Activated naive CD8-positive, alpha-beta T cell treated with anti-CD3 and anti-CD28 coated beads, Interleukin-2, amount 50 U/mL, for 24 hours (primary cell): ENCODE measurements at regions not wholly inside any gene's neighbourhood (a gene's known extent, or its start where the extent isn't known, plus 50 kb on each side); places are given as distances from the start of the nearest gene placed in this dataset.

Source experiments
- ATAC-seq: fragments of 150-1000 bp; cut with Tn5 transposase; one replicate; pipeline ENCODE4 v1.10.0; 2021
- DNase-seq: peaks from one replicate; pipeline ENCODE4 v3.0.0; 2021
- H3K27ac Mint-ChIP-seq: one replicate; pipeline ENCODE4 v1.8.0; 2021; ENCODE audit warnings: mild to moderate bottlenecking, mixed read lengths
- H3K27me3 Mint-ChIP-seq: one replicate; pipeline ENCODE4 v1.8.0; 2021; ENCODE audit warnings: mixed read lengths
- H3K36me3 Mint-ChIP-seq: one replicate; pipeline ENCODE4 v1.8.0; 2021; ENCODE audit warnings: low read depth, mixed read lengths
- H3K4me1 Mint-ChIP-seq: one replicate; pipeline ENCODE4 v1.8.0; 2021; ENCODE audit warnings: mixed read lengths
- H3K4me3 Mint-ChIP-seq: one replicate; pipeline ENCODE4 v1.8.0; 2021; ENCODE audit warnings: mild to moderate bottlenecking, moderate library complexity, mixed read lengths
- H3K9me3 Mint-ChIP-seq: one replicate; pipeline ENCODE4 v1.8.0; 2021; ENCODE audit warnings: mixed read lengths

DNA sequence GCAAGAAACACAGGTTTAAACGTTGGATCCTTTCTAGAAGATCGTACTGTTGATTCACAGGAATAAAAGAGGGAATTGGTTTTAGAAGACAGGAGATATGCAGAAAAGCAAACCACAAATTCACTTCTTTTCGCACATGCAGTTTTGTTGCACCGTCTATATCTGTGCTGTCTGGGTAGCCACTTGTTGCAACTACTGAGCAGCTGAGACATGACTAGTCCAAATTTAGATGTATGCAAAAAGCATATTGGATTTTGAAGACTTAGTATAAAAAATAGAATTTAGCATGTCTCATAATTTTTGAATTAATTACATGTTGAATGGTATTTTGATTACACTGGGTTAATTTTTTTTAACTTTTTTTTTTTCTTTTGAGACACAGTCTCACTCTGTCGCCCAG, 176.3 kb downstream of the KLF12 start:
- Mint-ChIP-seq H3K4me1 (peaks cover 49% of the 10 kb centered on the region), H3K27me3 (no peaks in the 10 kb centered on the region), H3K36me3 (peaks cover 6% of the 10 kb centered on the region), H3K4me3 (no peak overlapping the region), H3K9me3 (peaks cover 8% of the 10 kb centered on the region), H3K27ac (no peak overlapping the region)
- DNase-seq (no peak), ATAC-seq (no peak)

DNA sequence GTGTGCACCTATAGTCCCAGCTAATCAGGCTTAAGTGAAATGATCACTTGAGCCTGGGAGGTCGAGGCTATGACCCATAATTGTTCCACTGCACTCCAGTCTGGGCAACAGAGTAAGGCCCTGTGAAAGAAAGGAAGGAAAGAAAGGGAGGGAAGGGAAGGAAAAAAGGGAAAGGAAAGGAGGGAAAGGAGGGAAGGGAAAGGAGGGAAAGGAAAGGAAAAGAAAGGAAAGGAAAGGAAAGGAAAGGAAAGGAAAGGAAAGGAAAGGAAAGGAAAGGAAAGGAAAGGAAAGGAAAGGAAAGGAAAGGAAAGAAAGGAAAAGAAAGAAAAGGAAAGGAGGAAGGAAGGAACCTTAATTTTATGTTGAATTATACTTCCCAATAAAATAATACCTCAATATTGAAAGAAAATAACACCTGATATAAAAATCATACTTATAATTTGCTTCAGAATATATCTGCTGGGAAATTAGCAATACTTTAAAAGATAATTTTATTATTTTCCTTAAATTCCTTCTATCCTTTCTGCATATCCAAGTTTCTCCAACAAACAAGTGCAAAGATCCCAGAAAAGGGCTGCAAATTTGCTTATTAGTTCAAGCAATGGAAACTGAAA, 177.3 kb downstream of the KLF12 start:
- Mint-ChIP-seq H3K36me3 (peaks cover 7% of the 10 kb centered on the region), H3K9me3 (peaks cover 3% of the 10 kb centered on the region), H3K27ac (no peak overlapping the region), H3K27me3 (no peaks in the 10 kb centered on the region), H3K4me1 (peaks cover 59% of the 10 kb centered on the region), H3K4me3 (no peak overlapping the region)
- no peak for ATAC-seq
- DNase-seq, result no peak

DNA sequence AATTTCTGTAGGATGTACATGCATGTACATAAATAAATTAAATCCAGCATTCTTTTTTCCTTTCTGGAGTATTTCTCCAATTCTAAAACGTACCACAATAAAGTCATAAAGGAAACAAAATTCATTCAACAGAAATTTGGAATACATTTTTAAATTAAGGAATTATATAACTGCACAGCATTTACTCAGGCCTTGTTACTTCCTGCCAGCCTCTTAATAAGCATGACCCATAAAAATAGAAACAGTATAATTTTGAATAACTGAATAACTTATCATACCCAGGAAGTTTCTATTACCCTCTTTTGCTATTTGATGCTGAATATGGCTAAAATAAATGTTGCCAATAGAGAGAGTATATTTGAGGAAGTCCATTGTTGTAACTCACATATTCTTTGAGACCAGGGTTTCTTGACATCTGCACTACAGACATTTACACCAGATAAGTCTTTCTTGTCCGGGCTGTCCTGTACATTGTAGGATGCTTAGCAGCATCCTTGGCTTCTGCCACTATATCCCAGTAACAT, 178.2 kb downstream of the KLF12 start:
- no peaks in the 10 kb centered on the region for H3K27me3 Mint-ChIP-seq
- no peak overlapping the region for H3K4me3 Mint-ChIP-seq
- peaks cover 4% of the 10 kb centered on the region for H3K36me3 Mint-ChIP-seq
- no peak overlapping the region for H3K27ac Mint-ChIP-seq
- H3K4me1 Mint-ChIP-seq, result peaks cover 61% of the 10 kb centered on the region
- ATAC-seq (no peak), DNase-seq (no peak)
- H3K9me3 Mint-ChIP-seq, result no peaks in the 10 kb centered on the region

DNA sequence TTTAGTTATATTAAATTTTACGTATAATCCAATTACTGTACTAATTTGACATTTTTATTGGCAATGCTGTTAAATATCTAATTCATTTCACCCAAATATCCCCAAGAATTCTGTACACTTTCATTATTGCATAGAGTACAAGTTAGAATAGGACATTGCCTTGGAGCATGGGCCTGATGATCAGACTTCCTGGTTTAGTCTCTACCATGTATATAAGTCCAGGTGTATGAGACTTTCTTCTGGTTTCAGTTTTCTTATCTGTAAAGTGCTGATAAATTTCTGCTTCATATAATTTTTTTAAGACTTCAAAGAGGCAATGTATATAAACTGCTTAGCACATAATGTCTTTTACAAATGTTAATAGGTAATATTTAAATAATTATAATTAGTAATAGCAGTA, 179.4 kb downstream of the KLF12 start:
- ATAC-seq (no peak), DNase-seq (no peak)
- Mint-ChIP-seq H3K36me3 (peaks cover 4% of the 10 kb centered on the region), H3K4me3 (no peak overlapping the region), H3K27ac (no peak overlapping the region), H3K9me3 (no peaks in the 10 kb centered on the region), H3K4me1 (peaks cover 63% of the 10 kb centered on the region), H3K27me3 (no peaks in the 10 kb centered on the region)

DNA sequence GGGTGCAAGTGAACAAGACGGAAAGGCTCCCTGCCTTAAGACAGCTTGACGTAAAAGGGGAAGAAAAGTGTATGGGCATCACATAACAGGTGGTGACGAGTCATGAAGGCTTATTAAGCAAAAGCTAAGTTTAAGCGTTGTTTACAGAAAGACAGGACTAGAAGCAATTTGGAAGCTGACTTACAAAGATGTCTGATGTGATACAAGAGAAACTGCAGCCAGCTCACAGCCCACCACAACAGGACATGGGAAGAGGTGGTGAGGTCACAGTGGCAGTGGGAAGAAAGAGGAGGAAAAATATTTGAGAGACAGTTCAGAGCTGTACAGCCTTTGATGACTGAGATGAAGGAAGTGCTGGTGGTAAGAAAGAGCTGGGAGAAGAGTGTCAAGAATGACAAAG, 181.6 kb downstream of the KLF12 start:
- H3K9me3 Mint-ChIP-seq, result no peaks in the 10 kb centered on the region
- DNase-seq (no peak), ATAC-seq (peak; percentile 40)
- H3K36me3 Mint-ChIP-seq, result peaks cover 3% of the 10 kb centered on the region
- no peak overlapping the region for H3K4me3 Mint-ChIP-seq
- peak overlapping the region; percentile 45 for H3K27ac Mint-ChIP-seq
- H3K27me3 Mint-ChIP-seq, result no peaks in the 10 kb centered on the region
- H3K4me1 Mint-ChIP-seq, result peaks cover 75% of the 10 kb centered on the region

DNA sequence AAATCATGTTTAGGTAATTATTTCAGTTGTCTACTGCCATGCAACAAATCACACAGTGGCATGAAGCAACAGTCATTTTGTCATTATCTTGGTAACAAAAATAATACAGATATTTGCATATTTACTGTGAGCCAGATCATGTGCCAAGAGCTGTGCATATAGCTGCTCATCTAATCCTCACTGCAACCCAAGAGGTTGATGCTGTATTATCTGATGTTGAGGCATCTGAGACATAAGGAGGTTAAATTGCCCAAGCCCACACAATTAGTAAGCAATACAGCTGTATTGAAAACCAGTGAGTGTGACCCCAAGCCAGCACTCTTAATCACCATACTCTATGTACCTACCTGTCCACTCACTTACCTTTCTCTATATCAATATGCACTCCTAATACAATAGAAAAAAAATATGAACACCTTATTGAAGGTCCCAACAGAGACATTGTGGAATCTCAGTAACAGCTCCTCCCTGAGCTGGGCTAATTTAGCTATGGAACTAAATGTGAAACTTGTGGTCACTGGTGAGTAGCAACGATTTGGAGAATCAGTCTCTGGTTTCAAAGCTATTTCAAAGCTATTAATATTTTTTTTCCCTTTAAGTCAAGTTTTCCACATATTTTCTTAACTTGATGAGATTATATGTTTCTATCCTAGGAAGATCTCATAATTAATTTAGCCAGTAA, 185.2 kb downstream of the KLF12 start:
- DNase-seq (no peak), ATAC-seq (peak; percentile 83)
- Mint-ChIP-seq H3K27me3 (no peaks in the 10 kb centered on the region), H3K9me3 (no peaks in the 10 kb centered on the region), H3K4me1 (peaks cover 80% of the 10 kb centered on the region), H3K36me3 (peaks cover 3% of the 10 kb centered on the region), H3K27ac (peak overlapping the region; percentile 41), H3K4me3 (no peak overlapping the region)

DNA sequence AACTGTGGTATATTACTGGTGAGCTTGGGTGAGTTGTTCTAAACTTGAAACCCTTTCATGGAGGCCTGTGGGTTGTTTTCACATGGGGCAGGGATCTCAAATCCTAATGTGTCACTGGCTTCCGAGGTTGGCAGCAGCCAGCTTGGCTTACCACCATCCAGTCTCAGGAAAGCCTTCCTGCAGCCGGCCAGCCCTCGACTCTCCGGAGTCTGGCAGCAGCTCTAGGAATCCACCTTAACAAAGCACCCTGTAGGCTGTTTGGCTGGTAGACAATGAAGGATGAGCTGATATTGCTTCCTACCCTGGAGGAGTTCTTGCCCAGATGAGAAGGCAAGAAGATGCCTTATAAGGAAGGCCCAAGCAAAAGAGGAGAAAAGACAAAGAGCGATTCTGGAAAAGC, 188.3 kb downstream of the KLF12 start:
- H3K9me3 Mint-ChIP-seq, result no peaks in the 10 kb centered on the region
- no peaks in the 10 kb centered on the region for H3K27me3 Mint-ChIP-seq
- ATAC-seq (no peak), DNase-seq (no peak)
- H3K36me3 Mint-ChIP-seq, result peaks cover 16% of the 10 kb centered on the region
- no peak overlapping the region for H3K4me3 Mint-ChIP-seq
- H3K27ac Mint-ChIP-seq, result peak overlapping the region; percentile 35
- H3K4me1 Mint-ChIP-seq, result peaks cover 78% of the 10 kb centered on the region

DNA sequence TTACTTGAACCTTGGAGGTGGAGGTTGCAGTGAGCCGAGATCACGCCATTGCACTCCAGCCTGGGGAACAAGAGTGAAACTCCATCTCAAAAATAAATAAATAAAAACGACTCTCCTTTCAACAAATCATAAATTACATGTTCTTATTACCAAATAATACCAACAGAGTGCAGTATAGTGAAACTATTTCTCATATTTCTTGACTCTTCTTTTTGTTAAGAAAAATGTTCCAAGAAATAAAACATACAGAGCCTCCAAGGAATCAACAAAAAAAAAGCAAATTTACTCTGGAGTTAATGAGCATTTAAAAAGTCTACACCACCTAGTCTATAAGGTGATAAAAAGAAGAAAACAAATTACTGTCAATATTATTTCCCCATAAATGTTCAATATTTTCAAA, 188.8 kb downstream of the KLF12 start:
- no peaks in the 10 kb centered on the region for H3K9me3 Mint-ChIP-seq
- H3K27ac Mint-ChIP-seq, result peak overlapping the region; percentile 2
- H3K27me3 Mint-ChIP-seq, result no peaks in the 10 kb centered on the region
- H3K4me3 Mint-ChIP-seq, result no peak overlapping the region
- H3K36me3 Mint-ChIP-seq, result peaks cover 16% of the 10 kb centered on the region
- H3K4me1 Mint-ChIP-seq, result peaks cover 80% of the 10 kb centered on the region
- ATAC-seq (no peak), DNase-seq (no peak)

DNA sequence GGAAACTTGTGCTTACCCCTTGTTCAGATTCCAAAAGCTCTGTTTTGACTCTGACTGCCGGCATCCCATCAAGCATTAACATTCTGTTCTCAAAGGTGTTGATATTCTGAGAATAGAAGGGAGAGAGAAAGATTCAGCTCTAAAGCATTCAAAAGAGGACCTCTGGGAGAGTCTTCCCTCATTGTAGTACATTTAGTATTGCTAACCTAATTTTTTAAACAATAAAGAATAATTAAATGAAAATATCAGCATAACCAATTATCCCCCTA, 190.3 kb downstream of the KLF12 start:
- peaks cover 81% of the 10 kb centered on the region for H3K4me1 Mint-ChIP-seq
- peaks cover 16% of the 10 kb centered on the region for H3K36me3 Mint-ChIP-seq
- DNase-seq (no peak), ATAC-seq (no peak)
- peak overlapping the region; percentile 82 for H3K27ac Mint-ChIP-seq
- no peaks in the 10 kb centered on the region for H3K9me3 Mint-ChIP-seq
- no peaks in the 10 kb centered on the region for H3K27me3 Mint-ChIP-seq
- peak overlapping the region; percentile 54 for H3K4me3 Mint-ChIP-seq

DNA sequence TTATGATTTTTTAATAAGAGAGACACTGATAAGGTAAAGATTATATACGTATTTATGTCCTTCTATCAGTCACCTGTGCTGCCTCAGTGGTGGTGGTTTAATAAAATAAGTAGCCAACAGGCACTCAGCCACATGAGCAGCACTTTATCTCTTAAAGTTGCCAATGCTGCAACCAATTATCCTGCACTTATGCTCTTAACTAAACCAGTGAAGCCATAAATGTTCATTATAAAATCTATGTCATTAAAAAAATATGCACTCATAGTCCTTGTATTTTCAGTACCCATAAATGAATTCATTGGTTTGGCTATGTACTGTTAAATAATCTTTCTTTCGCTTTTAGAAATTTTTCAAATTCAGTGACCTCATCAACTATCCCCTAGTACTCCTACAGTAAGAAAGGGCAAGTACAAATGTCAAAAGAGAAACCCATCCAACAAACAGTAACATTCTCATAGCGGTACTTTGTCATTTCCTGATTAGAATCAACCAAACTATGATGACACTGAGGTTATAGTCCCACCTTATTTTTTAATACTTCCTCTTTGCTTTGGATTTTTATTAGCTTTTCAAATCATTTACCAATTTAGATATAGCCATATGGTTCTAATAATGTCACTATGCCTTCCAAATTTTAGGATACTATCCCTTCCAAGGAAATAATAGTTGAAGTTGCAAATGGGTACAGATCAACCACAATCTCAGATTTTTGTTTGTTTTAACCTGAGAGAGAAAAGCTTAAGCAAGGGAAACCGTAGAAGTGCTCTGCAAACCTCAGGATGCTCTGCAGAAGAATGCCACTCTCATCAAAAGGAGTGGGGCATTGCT, 190.9 kb downstream of the KLF12 start:
- peaks cover 81% of the 10 kb centered on the region for H3K4me1 Mint-ChIP-seq

DNA sequence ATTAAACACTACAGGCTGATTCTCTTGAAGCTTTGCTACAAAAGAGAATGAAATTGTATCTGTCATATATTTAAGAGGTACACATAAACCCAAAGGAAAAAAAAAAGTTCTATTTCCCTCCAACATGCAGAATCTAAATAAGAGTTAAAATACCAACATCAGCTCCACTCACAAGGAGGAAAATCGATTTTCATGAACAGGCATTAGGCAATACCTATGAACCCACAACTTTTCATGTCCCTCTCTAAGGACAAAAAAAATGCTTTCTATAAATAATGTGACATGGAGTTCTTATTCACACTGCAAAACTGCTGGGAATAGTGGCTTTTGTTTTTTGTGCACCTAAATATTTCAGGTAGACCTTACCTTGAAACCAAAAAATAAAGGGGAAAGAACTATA, 192.5 kb downstream of the KLF12 start:
- Mint-ChIP-seq H3K27ac (no peak overlapping the region), H3K9me3 (no peaks in the 10 kb centered on the region), H3K27me3 (no peaks in the 10 kb centered on the region), H3K36me3 (peaks cover 18% of the 10 kb centered on the region), H3K4me3 (no peak overlapping the region), H3K4me1 (peaks cover 83% of the 10 kb centered on the region)
- DNase-seq, result no peak
- ATAC-seq, result no peak

More for the DNA sequence above, 190.9 kb downstream of the KLF12 start:
- Mint-ChIP-seq H3K4me3 (peak overlapping the region; percentile 54), H3K27ac (peak overlapping the region; percentile 82), H3K9me3 (no peaks in the 10 kb centered on the region), H3K27me3 (no peaks in the 10 kb centered on the region), H3K36me3 (peaks cover 16% of the 10 kb centered on the region)
- DNase-seq (no peak), ATAC-seq (peak; percentile 95)

DNA sequence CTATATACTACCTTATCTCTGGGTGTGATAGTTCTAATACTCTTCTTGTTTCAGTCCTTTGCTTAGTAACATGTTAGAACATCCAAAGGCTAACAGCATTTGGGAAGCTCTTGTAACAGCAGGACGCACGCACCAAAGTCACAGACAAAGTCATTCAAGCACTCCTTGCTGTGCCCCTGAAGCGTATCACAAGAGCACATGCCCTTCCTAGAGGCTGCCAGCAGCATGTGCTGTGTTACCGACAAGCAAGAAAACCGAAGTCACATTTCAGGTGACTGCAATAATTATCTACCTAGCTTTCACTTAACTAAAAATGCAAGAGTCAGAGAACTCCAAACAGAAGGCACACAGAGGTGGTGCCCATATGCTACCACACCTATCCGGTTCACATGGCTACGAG, 194.1 kb downstream of the KLF12 start:
- Mint-ChIP-seq H3K4me3 (no peak overlapping the region), H3K27ac (no peak overlapping the region), H3K36me3 (peaks cover 18% of the 10 kb centered on the region), H3K9me3 (no peaks in the 10 kb centered on the region), H3K4me1 (peaks cover 77% of the 10 kb centered on the region), H3K27me3 (no peaks in the 10 kb centered on the region)
- ATAC-seq (no peak), DNase-seq (no peak)

DNA sequence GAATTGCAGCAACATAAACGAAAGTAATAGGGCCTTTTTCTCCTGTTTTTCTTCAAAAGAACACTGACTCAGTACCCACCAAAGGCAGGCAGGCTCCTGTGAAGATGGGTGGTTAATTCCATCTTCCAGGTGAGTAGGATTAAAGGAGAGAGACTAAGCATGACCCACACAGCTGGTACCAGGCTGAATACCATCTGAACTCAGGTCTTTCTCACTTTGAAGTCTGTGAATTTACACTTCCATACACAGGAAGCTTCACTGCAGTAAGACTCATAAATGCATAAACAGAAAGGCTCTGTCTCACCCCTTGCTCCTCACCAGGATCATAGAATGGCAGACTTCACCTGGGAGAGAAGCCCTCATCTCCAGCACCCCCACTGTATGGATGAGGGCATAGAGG, 194.6 kb downstream of the KLF12 start:
- Mint-ChIP-seq H3K27me3 (no peaks in the 10 kb centered on the region), H3K36me3 (peaks cover 18% of the 10 kb centered on the region), H3K27ac (no peak overlapping the region), H3K9me3 (no peaks in the 10 kb centered on the region), H3K4me3 (no peak overlapping the region), H3K4me1 (peaks cover 74% of the 10 kb centered on the region)
- ATAC-seq, result peak; percentile 8
- no peak for DNase-seq

DNA sequence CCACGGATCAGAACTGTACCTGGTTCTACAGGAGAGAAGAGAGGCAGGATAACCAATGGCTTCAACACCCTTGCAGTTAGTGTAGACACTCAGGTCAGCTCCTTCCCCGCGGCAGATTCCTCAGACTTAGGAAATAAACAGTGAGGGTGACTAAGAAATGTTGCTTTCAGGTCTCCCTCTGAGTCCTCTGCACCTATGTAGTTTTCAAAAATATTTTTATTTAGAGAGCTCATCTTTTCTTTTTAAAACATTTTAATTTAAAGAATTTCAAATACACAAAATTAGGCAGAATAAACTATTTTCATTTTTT, 195.2 kb downstream of the KLF12 start:
- Mint-ChIP-seq H3K27me3 (no peaks in the 10 kb centered on the region), H3K9me3 (no peaks in the 10 kb centered on the region), H3K27ac (no peak overlapping the region), H3K4me3 (no peak overlapping the region), H3K36me3 (peaks cover 18% of the 10 kb centered on the region), H3K4me1 (peaks cover 74% of the 10 kb centered on the region)
- DNase-seq (no peak), ATAC-seq (no peak)
